ENCODE measurements at regions not wholly inside any gene's neighbourhood (a gene's known extent, or its start where the extent isn't known, plus 50 kb on each side); places are given as distances from the start of the nearest gene placed in this dataset.
A peak's percentile ranks its signal among the peaks of the same experiment; 100 is the strongest.

GRCh38 chr1:79966438-79966837 is 959.9 kb upstream of the ADGRL4 start:
- no peak for DNase-seq

- DNase-seq = no peak
These were observed 953.1 kb upstream of the ADGRL4 start for GRCh38 chr1:79959635-79960034.

GRCh38 chr1:79955966-79956365 is 949.4 kb upstream of the ADGRL4 start:
- DNase-seq = no peak

GRCh38 chr1:79950511-79950910 is 944.0 kb upstream of the ADGRL4 start:
- no peak for DNase-seq

GRCh38 chr1:79945391-79945790 is 938.9 kb upstream of the ADGRL4 start:
- no peak for DNase-seq

GRCh38 chr1:79929356-79929755 is 922.8 kb upstream of the ADGRL4 start:
- DNase-seq = no peak

- no peak for DNase-seq
These were observed 922.4 kb upstream of the ADGRL4 start for GRCh38 chr1:79928901-79929300.

GRCh38 chr1:79920960-79921669 is 914.6 kb upstream of the ADGRL4 start:
- DNase-seq = no peak

GRCh38 chr1:79914896-79915295 is 908.4 kb upstream of the ADGRL4 start:
- no peak for DNase-seq

- no peak for DNase-seq
These were observed 906.3 kb upstream of the ADGRL4 start for GRCh38 chr1:79912813-79913212.

GRCh38 chr1:79903321-79903720 is 896.8 kb upstream of the ADGRL4 start:
- DNase-seq = no peak

- no peak for DNase-seq
These were observed 895.9 kb upstream of the ADGRL4 start for GRCh38 chr1:79902418-79902817.

GRCh38 chr1:79899914-79900313 is 893.4 kb upstream of the ADGRL4 start:
- DNase-seq = no peak

GRCh38 chr1:79896140-79896539 is 889.6 kb upstream of the ADGRL4 start:
- DNase-seq = no peak

- DNase-seq = no peak
These were observed 889.0 kb upstream of the ADGRL4 start for GRCh38 chr1:79895573-79895972.

GRCh38 chr1:79894129-79894528 is 887.6 kb upstream of the ADGRL4 start:
- peak; percentile 3 for DNase-seq

- DNase-seq = no peak
These were observed 880.5 kb upstream of the ADGRL4 start for GRCh38 chr1:79887059-79887458.

GRCh38 chr1:79885101-79885500 is 878.6 kb upstream of the ADGRL4 start:
- no peak for DNase-seq

GRCh38 chr1:79877086-79877485 is 870.6 kb upstream of the ADGRL4 start:
- no peak for DNase-seq

- DNase-seq = no peak
These were observed 868.7 kb upstream of the ADGRL4 start for GRCh38 chr1:79875187-79875586.

- no peak for DNase-seq
These were observed 867.8 kb upstream of the ADGRL4 start for GRCh38 chr1:79874289-79874688.

- no peak for DNase-seq
These were observed 852.9 kb upstream of the ADGRL4 start for GRCh38 chr1:79859212-79859948.

GRCh38 chr1:79852004-79852403 is 845.5 kb upstream of the ADGRL4 start:
- DNase-seq = no peak

GRCh38 chr1:79849388-79849787 is 842.9 kb upstream of the ADGRL4 start:
- no peak for DNase-seq

- DNase-seq = no peak
These were observed 841.8 kb upstream of the ADGRL4 start for GRCh38 chr1:79848316-79848715.

Data from NCI-H1436 (cell line).